Fibroblast of pulmonary artery (primary cell): ENCODE measurements at regions not wholly inside any gene's neighbourhood (a gene's known extent, or its start where the extent isn't known, plus 50 kb on each side); places are given as distances from the start of the nearest gene placed in this dataset.

Experiments
- DNase-seq: peaks from one replicate; pipeline ENCODE4 v3.0.0-alpha.2; 2010; ENCODE audit warnings: low read depth
- H3K4me3 ChIP-seq: replicated peaks from 2 replicates; pipeline ENCODE4 v1.5.1; 2011; ENCODE audit warnings: low read depth, mild to moderate bottlenecking, control low read depth, low read length, moderate library complexity
- TF ChIP-seq, protein P1 (sequence below): IDR thresholded peaks from 2 replicates; pipeline ENCODE4 v1.5.1; 2011; ENCODE audit warnings: mild to moderate bottlenecking, control low read depth, low read length, inconsistent platforms; ENCODE audit errors: missing control alignments

DNA sequence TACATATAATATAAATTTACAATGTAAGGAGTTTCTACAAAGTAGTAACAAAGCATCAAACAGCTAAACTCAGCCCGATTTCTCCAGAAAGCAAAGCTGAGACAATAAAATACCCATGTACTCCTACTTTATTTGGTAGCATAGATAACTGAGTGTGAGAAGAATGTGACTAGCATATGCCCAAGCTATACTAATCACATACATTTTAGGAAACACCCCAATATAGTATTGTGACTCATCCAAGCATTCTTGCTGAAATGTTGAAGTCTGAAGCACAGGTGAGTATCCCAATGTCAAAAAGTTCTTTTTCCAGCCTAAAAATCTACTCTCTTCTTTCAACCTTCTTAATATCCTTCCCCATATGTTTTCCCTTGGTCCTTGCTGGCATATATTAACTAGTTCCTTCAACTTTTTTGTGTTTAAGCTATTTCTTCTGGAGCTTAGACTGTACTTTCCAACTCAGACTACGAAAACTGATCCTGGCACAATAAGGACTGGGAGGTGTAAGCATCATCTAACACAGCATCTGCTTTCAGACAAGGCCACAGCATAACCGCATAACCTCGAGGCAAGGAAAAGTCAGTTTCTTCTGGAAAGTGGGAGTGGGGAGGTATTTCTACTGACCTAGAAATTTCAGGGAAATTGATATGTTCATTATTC is 163.0 kb upstream of the RNPC3 start:
- H3K4me3 ChIP-seq = no peak overlapping the region
- no peak for DNase-seq
- TF ChIP-seq, protein P1, sequence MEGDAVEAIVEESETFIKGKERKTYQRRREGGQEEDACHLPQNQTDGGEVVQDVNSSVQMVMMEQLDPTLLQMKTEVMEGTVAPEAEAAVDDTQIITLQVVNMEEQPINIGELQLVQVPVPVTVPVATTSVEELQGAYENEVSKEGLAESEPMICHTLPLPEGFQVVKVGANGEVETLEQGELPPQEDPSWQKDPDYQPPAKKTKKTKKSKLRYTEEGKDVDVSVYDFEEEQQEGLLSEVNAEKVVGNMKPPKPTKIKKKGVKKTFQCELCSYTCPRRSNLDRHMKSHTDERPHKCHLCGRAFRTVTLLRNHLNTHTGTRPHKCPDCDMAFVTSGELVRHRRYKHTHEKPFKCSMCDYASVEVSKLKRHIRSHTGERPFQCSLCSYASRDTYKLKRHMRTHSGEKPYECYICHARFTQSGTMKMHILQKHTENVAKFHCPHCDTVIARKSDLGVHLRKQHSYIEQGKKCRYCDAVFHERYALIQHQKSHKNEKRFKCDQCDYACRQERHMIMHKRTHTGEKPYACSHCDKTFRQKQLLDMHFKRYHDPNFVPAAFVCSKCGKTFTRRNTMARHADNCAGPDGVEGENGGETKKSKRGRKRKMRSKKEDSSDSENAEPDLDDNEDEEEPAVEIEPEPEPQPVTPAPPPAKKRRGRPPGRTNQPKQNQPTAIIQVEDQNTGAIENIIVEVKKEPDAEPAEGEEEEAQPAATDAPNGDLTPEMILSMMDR = no peak

DNA sequence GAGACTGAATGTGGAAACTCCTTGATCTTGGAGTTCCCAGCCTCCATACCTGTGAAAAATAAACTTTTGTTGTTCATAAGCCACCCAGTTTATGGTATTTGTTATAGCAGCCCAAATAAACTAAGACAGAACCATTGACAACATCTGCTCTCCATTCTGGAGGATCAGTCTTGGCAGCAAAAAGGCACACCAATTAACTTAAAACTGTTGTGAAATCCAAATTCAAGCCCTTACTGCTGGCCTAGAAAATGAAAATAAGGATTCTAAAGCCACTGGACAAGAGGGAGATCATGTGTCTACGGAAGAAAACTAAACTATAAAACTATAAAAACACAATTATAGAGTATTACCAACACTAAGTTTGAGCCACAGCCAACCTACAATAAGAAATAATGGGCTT is 172.1 kb upstream of the RNPC3 start:
- no peak for DNase-seq
- no peak overlapping the region for H3K4me3 ChIP-seq
- TF ChIP-seq, protein P1 = no peak

DNA sequence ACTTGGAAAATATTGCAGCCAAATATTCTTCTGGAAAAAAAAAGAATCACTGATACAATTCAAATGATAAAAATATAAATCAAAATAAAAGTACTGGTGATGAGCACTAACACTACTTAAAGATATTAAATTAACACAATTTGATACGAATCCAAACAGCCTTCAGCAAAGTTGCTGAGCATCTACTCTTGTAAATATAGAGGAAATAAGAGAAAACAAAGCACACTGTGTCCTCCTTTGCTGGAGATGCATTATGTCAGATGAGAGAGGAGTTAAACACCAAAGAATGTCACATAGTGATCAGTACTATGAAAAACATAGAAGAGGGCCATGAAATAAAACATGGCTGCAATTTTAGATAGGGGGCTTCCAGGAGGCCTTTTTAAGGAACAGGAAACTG is 177.4 kb upstream of the RNPC3 start:
- TF ChIP-seq, protein P1 = no peak
- no peak for DNase-seq
- no peak overlapping the region for H3K4me3 ChIP-seq

DNA sequence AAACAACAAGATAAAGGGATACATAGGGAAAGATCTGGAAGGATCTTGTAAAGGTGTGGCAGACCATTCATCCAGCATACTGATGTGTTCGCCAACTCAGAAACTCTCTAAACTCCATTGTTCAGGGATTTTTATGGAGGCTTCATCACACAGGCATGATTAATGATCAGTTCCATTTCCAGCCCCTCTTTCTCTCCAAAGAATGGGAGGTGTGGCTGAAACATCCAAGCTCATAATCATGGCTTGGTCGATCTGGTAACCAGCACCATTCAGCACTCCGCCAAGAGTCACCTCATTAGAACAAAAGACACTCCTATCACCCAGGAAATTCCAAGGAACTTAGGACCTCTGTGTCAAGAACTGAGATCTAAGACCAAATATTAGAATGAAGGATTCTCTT is 180.6 kb upstream of the RNPC3 start:
- no peak for DNase-seq
- no peak overlapping the region for H3K4me3 ChIP-seq
- TF ChIP-seq, protein P1 = no peak

DNA sequence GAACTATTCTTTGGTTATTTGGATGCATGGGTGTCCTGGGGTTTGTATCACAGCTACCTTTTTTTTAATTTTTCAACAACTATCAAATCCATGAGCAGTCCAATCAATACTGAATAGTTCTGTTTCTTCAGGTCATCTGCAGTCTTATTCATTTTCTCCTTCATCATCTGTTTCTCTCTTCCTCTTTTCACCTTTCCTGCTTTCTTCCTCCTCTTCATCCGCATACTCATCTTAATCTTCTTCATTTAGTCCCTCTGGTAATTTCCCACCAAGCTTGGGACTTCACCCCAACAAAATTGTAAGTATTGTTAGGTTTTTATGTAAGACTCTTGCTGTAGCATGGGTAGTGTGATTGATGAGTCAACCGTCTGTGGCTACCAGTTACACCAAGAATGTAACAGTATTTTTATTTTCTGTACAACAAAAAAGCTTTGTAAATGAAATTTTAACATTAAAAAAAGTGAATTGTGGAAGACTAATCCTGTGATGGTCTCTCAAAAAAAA is 184.1 kb upstream of the RNPC3 start:
- TF ChIP-seq, protein P1 = no peak
- no peak for DNase-seq
- H3K4me3 ChIP-seq = no peak overlapping the region

DNA sequence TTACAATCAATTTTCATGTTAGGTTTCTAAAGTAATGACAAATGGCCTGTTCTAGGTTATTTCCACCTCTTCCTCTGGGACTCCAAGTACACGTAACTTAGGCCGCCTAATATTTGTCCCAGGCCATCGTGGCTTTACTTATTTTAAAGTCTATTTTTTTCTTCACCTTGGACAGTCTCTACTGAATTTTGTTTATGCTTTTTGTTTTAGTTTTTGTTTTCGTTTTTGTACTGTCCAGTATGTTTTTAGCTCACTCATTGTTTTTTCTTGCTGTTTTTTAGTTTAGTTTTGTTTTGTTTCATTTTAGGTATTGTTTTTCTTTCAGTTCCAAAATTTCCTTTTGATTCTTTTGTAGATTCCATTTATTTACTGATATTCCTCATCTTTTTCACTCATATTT is 187.7 kb upstream of the RNPC3 start:
- no peak overlapping the region for H3K4me3 ChIP-seq
- DNase-seq = no peak
- TF ChIP-seq, protein P1 = no peak

DNA sequence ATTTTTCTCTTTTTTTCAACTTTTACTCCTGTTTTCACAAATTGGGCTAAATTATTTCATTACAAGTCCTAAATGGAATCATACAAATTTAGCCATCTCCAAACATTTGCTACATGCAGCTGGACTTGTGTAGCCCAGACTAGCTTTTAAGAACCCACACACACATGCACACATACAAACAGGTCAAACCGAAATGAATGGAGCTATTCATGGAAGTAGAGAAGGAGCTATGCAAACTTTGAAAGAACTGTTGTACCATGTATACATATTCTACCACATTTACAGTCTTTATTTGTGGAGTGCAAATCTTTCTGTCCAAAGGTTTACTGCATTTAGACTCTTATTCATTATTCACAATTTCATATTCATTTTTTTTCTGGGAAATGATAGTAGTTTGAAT is 189.1 kb upstream of the RNPC3 start:
- no peak overlapping the region for H3K4me3 ChIP-seq
- no peak for DNase-seq
- TF ChIP-seq, protein P1 = no peak
